Hepatocyte (in vitro differentiated cells): ENCODE measurements at regions not wholly inside any gene's neighbourhood (a gene's known extent, or its start where the extent isn't known, plus 50 kb on each side); places are given as distances from the start of the nearest gene placed in this dataset.

Experiments
- EZH2phosphoT487 ChIP-seq: fragments of 200-600 bp; sonication (generic); IDR thresholded peaks from one replicate; pipeline ENCODE4 v1.6.1; 2018; ENCODE audit warnings: antibody characterized with exemption, mild to moderate bottlenecking, low read depth, moderate library complexity; ENCODE audit not compliant: unreplicated experiment, severe bottlenecking
- TF ChIP-seq, protein P1 (sequence below): fragments of 200-600 bp; sonication (generic); IDR thresholded peaks from 2 replicates; pipeline ENCODE4 v1.5.1; 2016; ENCODE audit warnings: antibody characterized with exemption, mild to moderate bottlenecking; ENCODE audit not compliant: poor library complexity

DNA sequence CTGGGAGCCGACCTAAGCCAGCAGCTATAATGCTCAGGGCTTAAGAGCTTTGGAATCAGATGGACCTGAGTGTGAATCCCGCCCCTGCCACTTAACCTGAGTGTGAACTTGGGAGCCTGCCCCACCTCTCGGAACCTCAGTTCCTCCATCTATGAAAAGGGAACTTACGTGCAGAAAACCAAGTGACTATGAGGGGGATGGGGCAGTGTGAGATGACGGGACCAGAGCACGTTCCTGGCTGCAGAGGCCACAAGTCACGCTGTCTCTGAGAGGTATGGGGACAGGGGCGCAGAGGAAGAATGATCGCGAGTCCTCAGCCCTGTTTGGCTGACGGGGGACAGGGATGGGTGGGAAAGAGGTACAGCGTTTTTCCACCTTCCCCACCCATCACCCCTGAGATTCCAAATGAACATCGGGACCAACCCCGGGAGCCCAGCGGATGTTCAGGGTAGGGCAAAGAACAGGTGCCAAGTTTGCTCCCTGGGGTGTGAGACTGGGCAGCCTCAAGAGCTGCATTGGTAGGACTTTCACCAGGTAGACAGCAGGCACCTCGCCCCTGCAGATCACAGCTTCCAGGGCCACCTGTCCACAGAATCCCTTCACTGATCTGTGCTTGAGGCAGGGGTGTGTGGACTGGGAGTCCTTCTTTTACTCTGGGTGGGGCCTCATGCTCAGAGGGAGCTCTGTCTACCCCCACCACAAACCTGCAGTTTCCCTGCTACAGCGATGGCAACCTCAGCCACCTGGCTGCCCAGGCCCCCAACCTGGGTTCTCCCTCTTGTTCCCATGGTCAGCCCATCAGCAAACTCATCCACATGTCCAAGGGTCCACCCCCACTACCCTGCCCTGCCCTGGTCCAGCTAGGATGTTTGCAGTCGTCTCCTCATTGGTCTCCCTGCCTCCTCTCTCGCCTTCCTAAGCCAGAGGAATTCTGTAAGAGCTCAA lies 85.8 kb downstream of the CEBPB start:
- TF ChIP-seq, protein P1, sequence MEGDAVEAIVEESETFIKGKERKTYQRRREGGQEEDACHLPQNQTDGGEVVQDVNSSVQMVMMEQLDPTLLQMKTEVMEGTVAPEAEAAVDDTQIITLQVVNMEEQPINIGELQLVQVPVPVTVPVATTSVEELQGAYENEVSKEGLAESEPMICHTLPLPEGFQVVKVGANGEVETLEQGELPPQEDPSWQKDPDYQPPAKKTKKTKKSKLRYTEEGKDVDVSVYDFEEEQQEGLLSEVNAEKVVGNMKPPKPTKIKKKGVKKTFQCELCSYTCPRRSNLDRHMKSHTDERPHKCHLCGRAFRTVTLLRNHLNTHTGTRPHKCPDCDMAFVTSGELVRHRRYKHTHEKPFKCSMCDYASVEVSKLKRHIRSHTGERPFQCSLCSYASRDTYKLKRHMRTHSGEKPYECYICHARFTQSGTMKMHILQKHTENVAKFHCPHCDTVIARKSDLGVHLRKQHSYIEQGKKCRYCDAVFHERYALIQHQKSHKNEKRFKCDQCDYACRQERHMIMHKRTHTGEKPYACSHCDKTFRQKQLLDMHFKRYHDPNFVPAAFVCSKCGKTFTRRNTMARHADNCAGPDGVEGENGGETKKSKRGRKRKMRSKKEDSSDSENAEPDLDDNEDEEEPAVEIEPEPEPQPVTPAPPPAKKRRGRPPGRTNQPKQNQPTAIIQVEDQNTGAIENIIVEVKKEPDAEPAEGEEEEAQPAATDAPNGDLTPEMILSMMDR = no peak
- TF ChIP-seq EZH2phosphoT487 = no peak
